WTC11 (cell line): ENCODE measurements at regions not wholly inside any gene's neighbourhood (a gene's known extent, or its start where the extent isn't known, plus 50 kb on each side); places are given as distances from the start of the nearest gene placed in this dataset.

Source experiments
- ATAC-seq: fragments of 200-7000 bp; cut with Tn5 transposase; 2 replicates; pipeline ENCODE4 v1.10.0; 2021; ENCODE audit warnings: mild to moderate bottlenecking, moderate library complexity
- CTCF ChIA-PET: fragments of 300-600 bp; sonication (Branson Sonifier 250); formaldehyde crosslinking; loops from one replicate; lab custom pipeline; 2021; ENCODE audit warnings: antibody characterized with exemption; lab: Charles Lee
- POLR2A ChIA-PET: fragments of 350-600 bp; sonication (Branson Sonifier 250); formaldehyde crosslinking; loops from one replicate; lab custom pipeline; 2021; ENCODE audit warnings: antibody characterized with exemption; lab: Charles Lee
- DNase-seq: peaks from one replicate; pipeline ENCODE4 v3.0.0; 2021; ENCODE audit warnings: low spot score
- H3K27ac Mint-ChIP-seq: 2 replicates; pipeline ENCODE4 v1.8.0; 2021; ENCODE audit warnings: mixed read lengths
- H3K27me3 Mint-ChIP-seq: 2 replicates; pipeline ENCODE4 v1.8.0; 2021; ENCODE audit warnings: low read depth, mild to moderate bottlenecking, moderate library complexity, mixed read lengths
- H3K36me3 Mint-ChIP-seq: 2 replicates; pipeline ENCODE4 v1.8.0; 2021; ENCODE audit warnings: mixed read lengths
- H3K4me1 Mint-ChIP-seq: 2 replicates; pipeline ENCODE4 v1.8.0; 2022; ENCODE audit warnings: mixed read lengths
- H3K4me3 Mint-ChIP-seq: 2 replicates; pipeline ENCODE4 v1.8.0; 2021; ENCODE audit warnings: mild to moderate bottlenecking, moderate library complexity, mixed read lengths
- H3K9me3 Mint-ChIP-seq: 2 replicates; pipeline ENCODE4 v1.8.0; 2021; ENCODE audit warnings: mixed read lengths
- ATF2 ChIP-seq: sonication (generic); formaldehyde crosslinking; IDR thresholded peaks from 2 replicates; pipeline ENCODE4 v1.8.1; 2022; ENCODE audit warnings: low read depth, missing genetic modification reagents, borderline replicate concordance
- CREB1 ChIP-seq: sonication (generic); formaldehyde crosslinking; IDR thresholded peaks from 2 replicates; pipeline ENCODE4 v1.8.0; 2023; ENCODE audit warnings: mild to moderate bottlenecking, missing genetic modification reagents
- ESRRA ChIP-seq: sonication (generic); formaldehyde crosslinking; IDR thresholded peaks from 2 replicates; pipeline ENCODE4 v1.8.1; 2022; ENCODE audit warnings: mild to moderate bottlenecking, missing genetic modification reagents, borderline replicate concordance
- FOXP1 ChIP-seq: sonication (generic); formaldehyde crosslinking; IDR thresholded peaks from 2 replicates; pipeline ENCODE4 v1.8.0; 2022; ENCODE audit warnings: missing genetic modification reagents, mild to moderate bottlenecking, moderate library complexity, borderline replicate concordance
- KAT7 ChIP-seq: sonication (generic); formaldehyde crosslinking; IDR thresholded peaks from 2 replicates; pipeline ENCODE4 v1.8.1; 2023; ENCODE audit warnings: missing genetic modification reagents, mild to moderate bottlenecking, borderline replicate concordance
- SP1 ChIP-seq: sonication (generic); formaldehyde crosslinking; conservative IDR thresholded peaks from 2 replicates; pipeline ENCODE4 v1.8.1; 2022; ENCODE audit warnings: missing genetic modification reagents
- STAT6 ChIP-seq: sonication (generic); formaldehyde crosslinking; conservative IDR thresholded peaks from 2 replicates; pipeline ENCODE4 v1.8.1; 2023; ENCODE audit warnings: mild to moderate bottlenecking, low read depth, missing genetic modification reagents, moderate library complexity
- TEAD1 ChIP-seq: sonication (generic); formaldehyde crosslinking; IDR thresholded peaks from 2 replicates; pipeline ENCODE4 v1.8.0; 2022; ENCODE audit warnings: mild to moderate bottlenecking, missing genetic modification reagents
- USF2 ChIP-seq: sonication (generic); formaldehyde crosslinking; IDR thresholded peaks from 2 replicates; pipeline ENCODE4 v1.8.1; 2023; ENCODE audit warnings: mild to moderate bottlenecking, missing genetic modification reagents, moderate library complexity
- ZNF138 ChIP-seq: sonication (generic); formaldehyde crosslinking; conservative IDR thresholded peaks from 2 replicates; pipeline ENCODE4 v1.8.1; 2022; ENCODE audit warnings: mild to moderate bottlenecking, moderate library complexity, missing genetic modification reagents
- ZNF671 ChIP-seq: fragments of 250-450 bp; sonication (Bioruptor Pico); IDR thresholded peaks from 2 replicates; pipeline ENCODE4 v1.8.0; 2021; ENCODE audit warnings: mild to moderate bottlenecking
- TF ChIP-seq, protein P1 (sequence below): sonication (generic); formaldehyde crosslinking; IDR thresholded peaks from 2 replicates; pipeline ENCODE4 v1.8.1; 2023; ENCODE audit warnings: mild to moderate bottlenecking, moderate library complexity, missing genetic modification reagents
- TF ChIP-seq, protein P2 (sequence below): sonication (generic); formaldehyde crosslinking; IDR thresholded peaks from 2 replicates; pipeline ENCODE4 v1.8.0; 2022; ENCODE audit warnings: missing genetic modification reagents

- TF ChIP-seq, protein P1, sequence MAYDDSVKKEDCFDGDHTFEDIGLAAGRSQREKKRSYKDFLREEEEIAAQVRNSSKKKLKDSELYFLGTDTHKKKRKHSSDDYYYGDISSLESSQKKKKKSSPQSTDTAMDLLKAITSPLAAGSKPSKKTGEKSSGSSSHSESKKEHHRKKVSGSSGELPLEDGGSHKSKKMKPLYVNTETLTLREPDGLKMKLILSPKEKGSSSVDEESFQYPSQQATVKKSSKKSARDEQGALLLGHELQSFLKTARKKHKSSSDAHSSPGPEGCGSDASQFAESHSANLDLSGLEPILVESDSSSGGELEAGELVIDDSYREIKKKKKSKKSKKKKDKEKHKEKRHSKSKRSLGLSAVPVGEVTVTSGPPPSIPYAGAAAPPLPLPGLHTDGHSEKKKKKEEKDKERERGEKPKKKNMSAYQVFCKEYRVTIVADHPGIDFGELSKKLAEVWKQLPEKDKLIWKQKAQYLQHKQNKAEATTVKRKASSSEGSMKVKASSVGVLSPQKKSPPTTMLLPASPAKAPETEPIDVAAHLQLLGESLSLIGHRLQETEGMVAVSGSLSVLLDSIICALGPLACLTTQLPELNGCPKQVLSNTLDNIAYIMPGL (CRISPR knock-in tag) = no peak
- TF ChIP-seq SP1 (CRISPR knock-in tag) = no peak
- no peak for TF ChIP-seq ZNF671 (CRISPR knock-in tag)
- TF ChIP-seq STAT6 (CRISPR knock-in tag) = no peak
- TF ChIP-seq ZNF138 (CRISPR knock-in tag) = no peak
- TF ChIP-seq CREB1 (CRISPR knock-in tag) = no peak
- TF ChIP-seq, protein P2, sequence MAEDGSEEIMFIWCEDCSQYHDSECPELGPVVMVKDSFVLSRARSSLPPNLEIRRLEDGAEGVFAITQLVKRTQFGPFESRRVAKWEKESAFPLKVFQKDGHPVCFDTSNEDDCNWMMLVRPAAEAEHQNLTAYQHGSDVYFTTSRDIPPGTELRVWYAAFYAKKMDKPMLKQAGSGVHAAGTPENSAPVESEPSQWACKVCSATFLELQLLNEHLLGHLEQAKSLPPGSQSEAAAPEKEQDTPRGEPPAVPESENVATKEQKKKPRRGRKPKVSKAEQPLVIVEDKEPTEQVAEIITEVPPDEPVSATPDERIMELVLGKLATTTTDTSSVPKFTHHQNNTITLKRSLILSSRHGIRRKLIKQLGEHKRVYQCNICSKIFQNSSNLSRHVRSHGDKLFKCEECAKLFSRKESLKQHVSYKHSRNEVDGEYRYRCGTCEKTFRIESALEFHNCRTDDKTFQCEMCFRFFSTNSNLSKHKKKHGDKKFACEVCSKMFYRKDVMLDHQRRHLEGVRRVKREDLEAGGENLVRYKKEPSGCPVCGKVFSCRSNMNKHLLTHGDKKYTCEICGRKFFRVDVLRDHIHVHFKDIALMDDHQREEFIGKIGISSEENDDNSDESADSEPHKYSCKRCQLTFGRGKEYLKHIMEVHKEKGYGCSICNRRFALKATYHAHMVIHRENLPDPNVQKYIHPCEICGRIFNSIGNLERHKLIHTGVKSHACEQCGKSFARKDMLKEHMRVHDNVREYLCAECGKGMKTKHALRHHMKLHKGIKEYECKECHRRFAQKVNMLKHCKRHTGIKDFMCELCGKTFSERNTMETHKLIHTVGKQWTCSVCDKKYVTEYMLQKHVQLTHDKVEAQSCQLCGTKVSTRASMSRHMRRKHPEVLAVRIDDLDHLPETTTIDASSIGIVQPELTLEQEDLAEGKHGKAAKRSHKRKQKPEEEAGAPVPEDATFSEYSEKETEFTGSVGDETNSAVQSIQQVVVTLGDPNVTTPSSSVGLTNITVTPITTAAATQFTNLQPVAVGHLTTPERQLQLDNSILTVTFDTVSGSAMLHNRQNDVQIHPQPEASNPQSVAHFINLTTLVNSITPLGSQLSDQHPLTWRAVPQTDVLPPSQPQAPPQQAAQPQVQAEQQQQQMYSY = no peak
- TF ChIP-seq FOXP1 (CRISPR knock-in tag) = no peak
- no peak for TF ChIP-seq ATF2 (CRISPR knock-in tag)
Observed at GRCh38 chr7:41779918-41780317, 77.0 kb upstream of the INHBA start (continued).

GRCh38 chr7:41777894-41778596 is 75.2 kb upstream of the INHBA start:
- POLR2A ChIA-PET = no interaction called here
- H3K36me3 Mint-ChIP-seq = no peaks in the 10 kb centered on the region
- DNase-seq (no peak), ATAC-seq (no peak)
- H3K27ac Mint-ChIP-seq = no peak overlapping the region
- TF ChIP-seq ESRRA = no peak
- TF ChIP-seq KAT7 (CRISPR knock-in tag) = no peak
- TF ChIP-seq USF2 (CRISPR knock-in tag) = no peak
- no peak for TF ChIP-seq TEAD1 (CRISPR knock-in tag)
- TF ChIP-seq, all 79 proteins: peak for 0
- H3K9me3 Mint-ChIP-seq = peaks cover 18% of the 10 kb centered on the region; the same call in 1 of the 2 replicates
- H3K4me3 Mint-ChIP-seq = no peak overlapping the region
- H3K4me1 Mint-ChIP-seq = no peaks in the 10 kb centered on the region
- CTCF ChIA-PET = no interaction called here
- H3K27me3 Mint-ChIP-seq = no peaks in the 10 kb centered on the region; the same call in 1 of the 2 replicates
